Astrocyte (in vitro differentiated cells and primary cell): ENCODE measurements at regions not wholly inside any gene's neighbourhood (a gene's known extent, or its start where the extent isn't known, plus 50 kb on each side); places are given as distances from the start of the nearest gene placed in this dataset.

Source experiments
- EZH2 ChIP-seq: IDR thresholded peaks from 2 replicates; pipeline ENCODE4 v1.6.1; 2012; ENCODE audit warnings: mild to moderate bottlenecking, low read length, inconsistent platforms; ENCODE audit not compliant: insufficient read depth
- TF ChIP-seq, protein P1 (sequence below): IDR thresholded peaks from 2 replicates; pipeline ENCODE4 v1.5.1; 2011; ENCODE audit warnings: low read depth, mild to moderate bottlenecking, inconsistent platforms, low read length, moderate library complexity; ENCODE audit not compliant: insufficient read depth

DNA sequence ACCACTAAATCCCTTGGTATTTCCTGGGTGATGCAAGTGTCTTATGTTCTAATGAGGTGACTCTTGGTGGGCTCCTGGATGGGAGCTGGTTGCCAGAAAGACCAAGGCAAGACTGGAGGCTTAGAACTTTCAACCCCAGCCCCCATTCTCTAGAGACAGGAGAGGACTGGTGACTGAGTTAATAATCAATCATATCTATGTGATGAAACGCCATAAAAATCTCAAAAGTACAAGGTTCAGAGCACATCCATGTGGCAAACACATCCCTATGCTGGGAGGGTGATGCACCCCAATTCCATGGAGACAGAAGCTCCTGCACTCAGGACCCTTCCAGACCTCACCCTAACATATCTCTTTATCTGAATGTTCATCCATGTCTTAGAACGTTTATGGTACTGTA, 139.5 kb upstream of the LINC00305 start:
- TF ChIP-seq, protein P1, sequence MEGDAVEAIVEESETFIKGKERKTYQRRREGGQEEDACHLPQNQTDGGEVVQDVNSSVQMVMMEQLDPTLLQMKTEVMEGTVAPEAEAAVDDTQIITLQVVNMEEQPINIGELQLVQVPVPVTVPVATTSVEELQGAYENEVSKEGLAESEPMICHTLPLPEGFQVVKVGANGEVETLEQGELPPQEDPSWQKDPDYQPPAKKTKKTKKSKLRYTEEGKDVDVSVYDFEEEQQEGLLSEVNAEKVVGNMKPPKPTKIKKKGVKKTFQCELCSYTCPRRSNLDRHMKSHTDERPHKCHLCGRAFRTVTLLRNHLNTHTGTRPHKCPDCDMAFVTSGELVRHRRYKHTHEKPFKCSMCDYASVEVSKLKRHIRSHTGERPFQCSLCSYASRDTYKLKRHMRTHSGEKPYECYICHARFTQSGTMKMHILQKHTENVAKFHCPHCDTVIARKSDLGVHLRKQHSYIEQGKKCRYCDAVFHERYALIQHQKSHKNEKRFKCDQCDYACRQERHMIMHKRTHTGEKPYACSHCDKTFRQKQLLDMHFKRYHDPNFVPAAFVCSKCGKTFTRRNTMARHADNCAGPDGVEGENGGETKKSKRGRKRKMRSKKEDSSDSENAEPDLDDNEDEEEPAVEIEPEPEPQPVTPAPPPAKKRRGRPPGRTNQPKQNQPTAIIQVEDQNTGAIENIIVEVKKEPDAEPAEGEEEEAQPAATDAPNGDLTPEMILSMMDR, result no peak
- no peak for TF ChIP-seq EZH2
